ENCODE measurements at regions not wholly inside any gene's neighbourhood (a gene's known extent, or its start where the extent isn't known, plus 50 kb on each side); places are given as distances from the start of the nearest gene placed in this dataset.

DNA sequence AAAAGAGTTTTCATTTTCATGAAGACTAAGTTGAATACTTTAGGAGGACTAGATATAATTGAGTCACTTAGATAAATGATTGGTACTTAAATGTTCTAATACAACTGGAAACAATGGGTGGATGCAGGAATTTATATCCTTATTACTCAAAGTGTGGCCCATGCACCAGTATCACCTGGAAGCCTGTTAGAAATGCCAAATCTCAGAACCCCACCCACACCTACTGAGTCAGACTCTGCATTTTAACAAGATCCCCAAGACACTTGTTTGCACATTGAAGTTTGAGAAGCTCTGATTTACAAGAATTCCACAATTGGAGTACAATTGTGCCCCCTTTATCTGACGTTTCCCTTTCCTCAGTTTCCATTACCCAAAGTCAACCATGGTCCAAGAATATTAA lies 239.0 kb downstream of the AUH start:
- H3K4me3 Mint-ChIP-seq (ENCODE audit: low read depth): no peak overlapping the region
- DNase-seq (ENCODE audit: low spot score): no peak
- no peak overlapping the region for H3K27ac Mint-ChIP-seq
- H3K27me3 Mint-ChIP-seq (ENCODE audit: low read depth): no peaks in the 10 kb centered on the region
- intact Hi-C loops (cut with micrococcal nuclease): no loop called here
- peaks cover 34% of the 10 kb centered on the region for H3K4me1 Mint-ChIP-seq (ENCODE audit: low read depth)
- peaks cover 42% of the 10 kb centered on the region for H3K9me3 Mint-ChIP-seq
- peaks cover 73% of the 10 kb centered on the region for H3K36me3 Mint-ChIP-seq (ENCODE audit: low read depth)

DNA sequence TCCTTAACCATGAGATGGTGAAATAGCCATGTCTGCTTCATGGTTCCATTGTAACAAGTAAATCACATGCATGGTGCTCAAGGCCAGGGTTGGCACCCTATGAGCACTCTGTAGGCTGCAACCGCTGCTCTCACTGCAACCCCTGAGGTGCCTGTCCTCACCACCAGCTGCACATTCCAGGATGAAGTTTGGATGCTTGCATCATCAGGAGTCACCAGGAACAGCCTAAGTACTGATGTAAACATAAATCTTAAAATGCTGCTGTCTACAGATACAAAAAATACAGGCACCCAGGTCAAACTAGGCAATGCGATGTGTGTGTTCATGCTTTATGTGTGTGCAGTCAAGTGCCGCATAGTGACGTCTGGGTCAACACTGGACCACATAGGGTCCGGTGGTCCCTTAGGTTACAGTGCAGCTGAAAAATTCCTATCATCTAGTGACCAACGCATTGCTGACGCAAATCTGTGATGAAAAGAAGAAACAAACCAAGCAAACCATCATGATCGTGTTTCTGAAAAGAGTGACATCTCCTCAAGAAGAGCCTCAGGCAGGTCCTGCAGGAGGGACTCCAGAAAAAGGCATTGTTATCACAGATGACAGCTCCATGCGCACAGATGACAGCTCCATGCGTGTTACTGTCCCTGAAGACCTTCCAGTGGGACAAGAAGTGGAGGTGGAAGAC lies 234.8 kb downstream of the AUH start:
- Mint-ChIP-seq H3K36me3 (ENCODE audit: low read depth) (peaks cover 73% of the 10 kb centered on the region), H3K4me1 (ENCODE audit: low read depth) (peaks cover 44% of the 10 kb centered on the region), H3K9me3 (peaks cover 39% of the 10 kb centered on the region), H3K4me3 (ENCODE audit: low read depth) (no peak overlapping the region), H3K27me3 (ENCODE audit: low read depth) (no peaks in the 10 kb centered on the region), H3K27ac (no peak overlapping the region)
- intact Hi-C loops (cut with micrococcal nuclease): no loop called here
- DNase-seq (ENCODE audit: low spot score): no peak

DNA sequence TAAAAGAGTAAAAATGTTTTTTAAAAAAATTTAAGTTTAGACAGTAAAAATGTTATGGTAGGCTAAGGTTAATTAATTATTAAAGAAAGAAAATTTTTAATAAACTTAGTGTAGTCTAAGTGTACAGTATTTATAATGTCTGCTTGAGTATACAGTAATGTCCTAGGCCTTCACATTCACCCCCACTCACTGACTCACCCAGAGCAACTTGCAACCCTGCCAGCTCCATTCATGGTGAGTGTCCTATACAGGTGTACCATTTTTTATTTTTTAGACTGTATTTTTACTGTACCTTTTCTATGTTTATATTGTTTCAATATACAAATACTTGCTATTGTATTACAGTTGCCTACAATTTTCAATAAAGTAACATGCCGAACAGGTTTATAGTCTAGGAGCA lies 234.1 kb downstream of the AUH start:
- Mint-ChIP-seq H3K9me3 (peaks cover 34% of the 10 kb centered on the region), H3K36me3 (ENCODE audit: low read depth) (peaks cover 71% of the 10 kb centered on the region), H3K4me3 (ENCODE audit: low read depth) (no peak overlapping the region), H3K4me1 (ENCODE audit: low read depth) (peaks cover 46% of the 10 kb centered on the region), H3K27me3 (ENCODE audit: low read depth) (no peaks in the 10 kb centered on the region), H3K27ac (no peak overlapping the region)
- DNase-seq (ENCODE audit: low spot score): no peak
- intact Hi-C loops (cut with micrococcal nuclease): no loop called here

DNA sequence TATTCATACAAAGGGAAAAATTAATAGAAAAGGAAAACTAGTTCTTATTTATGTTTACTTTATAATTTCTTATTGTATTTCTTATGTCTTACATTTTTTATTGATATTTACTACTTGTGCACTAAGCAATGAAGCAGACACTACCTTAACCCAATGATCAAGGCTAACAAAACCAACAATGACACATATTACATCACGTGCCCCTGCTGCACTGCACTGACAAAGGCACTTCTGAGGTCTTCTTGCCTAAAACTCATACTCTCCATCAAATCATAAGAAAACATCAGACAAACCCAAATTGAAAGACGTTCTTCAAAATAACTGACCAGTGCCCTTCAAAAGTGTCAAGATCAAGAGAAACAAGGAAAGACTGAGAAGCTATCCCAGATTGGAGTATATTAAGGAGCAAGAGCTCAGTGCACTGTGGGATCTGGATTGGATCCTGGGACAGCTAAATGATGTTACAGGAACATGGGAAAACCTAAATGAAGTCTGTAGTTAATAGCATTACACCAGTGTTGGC lies 230.9 kb downstream of the AUH start:
- H3K27me3 Mint-ChIP-seq (ENCODE audit: low read depth): no peaks in the 10 kb centered on the region
- intact Hi-C loops (cut with micrococcal nuclease): loop anchor here (1.0 to 5.0 kb wide), 10 partner anchors 15 to 216 kb away; no protein-coding TSS in a partner anchor
- peak overlapping the region; percentile 98 for H3K27ac Mint-ChIP-seq
- peaks cover 67% of the 10 kb centered on the region for H3K36me3 Mint-ChIP-seq (ENCODE audit: low read depth)
- peak overlapping the region; percentile 42 for H3K4me3 Mint-ChIP-seq (ENCODE audit: low read depth)
- H3K9me3 Mint-ChIP-seq: peaks cover 17% of the 10 kb centered on the region
- H3K4me1 Mint-ChIP-seq (ENCODE audit: low read depth): peaks cover 45% of the 10 kb centered on the region
- no peak for DNase-seq (ENCODE audit: low spot score)

DNA sequence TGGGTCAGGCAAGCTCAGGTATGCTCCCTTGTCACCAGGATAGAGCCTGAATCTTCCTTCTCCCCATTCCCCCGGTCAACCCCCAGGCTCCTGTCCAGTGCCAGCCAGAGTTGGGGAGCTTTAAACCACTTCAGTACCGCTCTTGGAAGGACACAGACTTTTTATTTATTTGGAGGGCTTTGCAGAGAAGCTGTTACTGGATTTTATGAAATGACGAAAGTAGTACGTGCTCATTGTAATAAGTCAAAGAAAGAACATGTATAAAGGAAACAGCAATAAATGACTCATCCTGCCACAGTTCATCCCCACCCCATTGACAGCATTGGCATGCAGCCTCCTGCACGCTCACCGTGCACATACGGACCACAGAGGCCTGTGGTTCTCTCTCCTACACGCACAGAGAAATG lies 230.3 kb downstream of the AUH start:
- H3K4me3 Mint-ChIP-seq (ENCODE audit: low read depth): peak overlapping the region; percentile 49
- no peaks in the 10 kb centered on the region for H3K27me3 Mint-ChIP-seq (ENCODE audit: low read depth)
- intact Hi-C loops (cut with micrococcal nuclease): loop anchor here (1.0 to 5.0 kb wide), 10 partner anchors 15 to 216 kb away; no protein-coding TSS in a partner anchor
- peaks cover 17% of the 10 kb centered on the region for H3K9me3 Mint-ChIP-seq
- H3K4me1 Mint-ChIP-seq (ENCODE audit: low read depth): peaks cover 49% of the 10 kb centered on the region
- H3K36me3 Mint-ChIP-seq (ENCODE audit: low read depth): peaks cover 67% of the 10 kb centered on the region
- H3K27ac Mint-ChIP-seq: peak overlapping the region; percentile 98
- peak; percentile 81 for DNase-seq (ENCODE audit: low spot score)

DNA sequence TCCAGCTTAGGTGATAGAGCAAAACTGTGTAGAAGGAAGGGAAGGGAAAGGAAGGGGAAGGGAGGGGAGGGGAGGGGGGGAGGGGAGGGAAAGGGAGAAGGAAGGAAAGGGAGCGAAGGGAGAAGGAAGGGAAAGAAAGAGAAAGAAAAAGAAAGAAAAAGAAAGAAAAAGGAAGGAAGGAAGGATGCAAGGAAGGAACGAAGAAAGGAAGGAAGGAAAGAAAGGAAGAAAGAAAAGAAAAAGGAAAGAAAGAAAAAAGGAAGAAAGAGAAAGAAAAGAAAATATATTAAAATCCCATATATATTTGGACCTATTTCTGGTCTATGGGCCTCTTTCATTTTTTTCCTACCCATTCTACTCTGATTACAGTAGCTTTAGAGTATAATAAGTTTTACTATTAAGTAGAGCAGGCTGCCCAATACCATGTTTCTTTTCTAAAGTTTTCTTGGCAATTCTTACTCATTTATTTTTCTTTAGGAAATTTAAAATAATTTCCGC lies 229.1 kb downstream of the AUH start:
- Mint-ChIP-seq H3K4me3 (ENCODE audit: low read depth) (no peak overlapping the region), H3K27me3 (ENCODE audit: low read depth) (no peaks in the 10 kb centered on the region), H3K9me3 (peaks cover 22% of the 10 kb centered on the region), H3K27ac (peak overlapping the region; percentile 98), H3K4me1 (ENCODE audit: low read depth) (peaks cover 58% of the 10 kb centered on the region), H3K36me3 (ENCODE audit: low read depth) (peaks cover 70% of the 10 kb centered on the region)
- intact Hi-C loops (cut with micrococcal nuclease): loop anchor here (5.0 kb wide), 2 partner anchors 150 to 215 kb away; no protein-coding TSS in a partner anchor
- DNase-seq (ENCODE audit: low spot score): no peak

DNA sequence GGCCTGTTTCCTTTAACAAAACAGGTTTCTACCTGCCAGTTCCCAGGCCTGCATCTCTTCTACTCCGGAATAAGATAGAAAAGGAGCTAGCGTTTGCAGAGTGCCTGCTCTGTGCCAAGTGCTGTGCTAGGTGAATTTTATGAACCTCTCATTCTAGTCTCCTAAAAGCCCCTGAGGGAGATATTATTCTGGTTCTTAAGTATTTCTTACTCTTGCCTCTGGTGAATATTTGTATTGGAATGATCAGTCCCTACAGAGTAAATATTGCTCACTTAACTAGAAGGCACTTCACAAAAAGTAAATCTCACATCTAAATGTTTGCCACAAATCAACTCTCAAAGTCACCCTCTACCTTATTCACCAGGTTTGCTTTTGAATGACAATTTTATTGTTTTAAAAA lies 227.1 kb downstream of the AUH start:
- Mint-ChIP-seq H3K9me3 (peaks cover 22% of the 10 kb centered on the region), H3K4me1 (ENCODE audit: low read depth) (peaks cover 65% of the 10 kb centered on the region), H3K36me3 (ENCODE audit: low read depth) (peaks cover 68% of the 10 kb centered on the region), H3K27me3 (ENCODE audit: low read depth) (no peaks in the 10 kb centered on the region), H3K27ac (peak overlapping the region; percentile 57), H3K4me3 (ENCODE audit: low read depth) (no peak overlapping the region)
- intact Hi-C loops (cut with micrococcal nuclease): loop anchor here (5.0 kb wide), 2 partner anchors 152 to 213 kb away; no protein-coding TSS in a partner anchor
- no peak for DNase-seq (ENCODE audit: low spot score)

DNA sequence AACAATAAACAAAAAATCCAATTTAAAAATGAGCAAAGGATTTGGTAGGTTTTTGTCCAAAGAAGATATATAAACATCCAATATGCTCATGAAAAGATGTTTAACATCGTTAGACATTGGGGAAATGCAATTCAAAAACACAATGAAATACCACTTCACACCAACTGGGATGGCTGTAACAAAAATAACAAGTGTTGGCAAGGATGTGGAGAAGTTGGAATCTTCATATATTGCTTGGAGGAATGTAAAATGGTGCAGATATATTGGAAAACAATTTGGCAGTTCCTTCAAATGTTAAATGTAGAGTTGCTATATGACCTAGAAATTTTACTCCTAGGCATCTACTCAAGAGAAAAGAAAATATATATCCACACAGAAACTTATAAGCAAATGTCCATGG lies 224.3 kb downstream of the AUH start:
- Mint-ChIP-seq H3K4me3 (ENCODE audit: low read depth) (no peak overlapping the region), H3K27ac (peak overlapping the region; percentile 73), H3K27me3 (ENCODE audit: low read depth) (no peaks in the 10 kb centered on the region), H3K36me3 (ENCODE audit: low read depth) (peaks cover 75% of the 10 kb centered on the region), H3K4me1 (ENCODE audit: low read depth) (peaks cover 53% of the 10 kb centered on the region), H3K9me3 (peaks cover 32% of the 10 kb centered on the region)
- no peak for DNase-seq (ENCODE audit: low spot score)
- intact Hi-C loops (cut with micrococcal nuclease): no loop called here

DNA sequence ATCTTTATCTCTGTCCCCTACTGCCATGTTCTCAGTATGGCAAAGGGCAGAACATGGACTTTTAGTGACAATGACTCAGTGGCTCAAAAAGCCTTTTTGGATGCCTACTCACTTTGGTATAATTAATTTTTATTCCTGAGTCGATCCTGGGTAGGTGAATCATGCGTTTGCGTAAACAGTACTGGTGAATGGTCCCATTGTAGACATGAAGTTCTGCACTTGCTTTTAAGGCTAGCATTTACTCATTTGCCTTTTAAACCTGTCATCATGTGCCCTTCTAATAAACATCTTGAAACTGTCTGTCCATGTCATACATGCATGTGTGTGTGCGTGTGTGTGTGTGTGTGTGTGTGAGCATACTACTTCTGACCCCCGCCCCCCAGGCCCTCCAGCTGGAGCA lies 223.0 kb downstream of the AUH start:
- intact Hi-C loops (cut with micrococcal nuclease): no loop called here
- DNase-seq (ENCODE audit: low spot score): no peak
- Mint-ChIP-seq H3K4me1 (ENCODE audit: low read depth) (peaks cover 50% of the 10 kb centered on the region), H3K36me3 (ENCODE audit: low read depth) (peaks cover 81% of the 10 kb centered on the region), H3K9me3 (peaks cover 30% of the 10 kb centered on the region), H3K27ac (peak overlapping the region; percentile 84), H3K4me3 (ENCODE audit: low read depth) (no peak overlapping the region), H3K27me3 (ENCODE audit: low read depth) (no peaks in the 10 kb centered on the region)

DNA sequence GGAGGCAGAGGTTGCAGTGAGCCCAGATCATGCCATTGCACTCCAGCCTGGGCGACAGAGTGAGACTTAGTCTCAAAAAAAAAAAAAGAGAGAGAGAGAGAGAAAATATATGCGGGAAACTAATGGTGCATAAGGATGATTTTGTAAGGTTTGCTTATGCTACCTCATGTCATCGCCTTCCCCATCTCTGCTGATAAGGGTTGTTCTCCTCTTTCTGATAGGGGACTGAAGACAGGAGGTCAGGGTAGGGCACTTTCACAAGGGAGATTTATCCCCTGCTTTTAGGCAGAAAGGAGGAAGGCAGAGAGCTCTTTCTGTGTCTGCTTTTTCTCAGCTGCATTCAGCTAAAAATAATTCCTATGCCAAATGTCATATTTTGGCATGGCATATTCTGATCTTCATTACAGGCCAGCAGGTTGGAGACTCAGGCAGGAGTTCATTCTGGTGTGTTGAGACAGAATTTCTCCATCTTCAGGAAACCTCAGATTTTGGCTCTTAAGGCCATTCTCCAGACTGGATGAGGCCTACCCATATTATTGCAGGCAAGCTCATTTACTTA lies 220.2 kb downstream of the AUH start:
- Mint-ChIP-seq H3K9me3 (peaks cover 30% of the 10 kb centered on the region), H3K27me3 (ENCODE audit: low read depth) (no peaks in the 10 kb centered on the region), H3K27ac (peak overlapping the region; percentile 56), H3K4me1 (ENCODE audit: low read depth) (peaks cover 63% of the 10 kb centered on the region), H3K4me3 (ENCODE audit: low read depth) (no peak overlapping the region), H3K36me3 (ENCODE audit: low read depth) (peaks cover 76% of the 10 kb centered on the region)
- intact Hi-C loops (cut with micrococcal nuclease): no loop called here
- no peak for DNase-seq (ENCODE audit: low spot score)

DNA sequence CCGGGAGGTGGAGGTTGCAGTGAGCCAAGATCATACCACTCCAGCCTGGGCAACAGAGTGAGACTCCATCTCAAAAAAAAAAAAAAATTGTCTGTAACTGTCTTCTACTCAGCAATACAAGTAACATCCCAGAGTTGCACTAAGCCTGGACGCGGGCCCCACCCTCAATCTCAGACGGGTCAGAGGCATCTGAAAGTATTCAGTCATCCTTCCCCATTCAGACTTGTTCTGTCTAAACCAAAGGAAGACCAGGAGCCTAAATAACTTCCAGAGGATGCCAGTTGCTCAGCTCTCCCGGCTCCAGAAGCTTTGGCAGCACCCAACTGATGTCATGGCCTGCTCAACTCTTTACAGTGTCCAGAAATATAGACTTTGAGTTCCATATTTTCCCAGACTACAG lies 218.6 kb downstream of the AUH start:
- H3K4me1 Mint-ChIP-seq (ENCODE audit: low read depth): peaks cover 64% of the 10 kb centered on the region
- no peaks in the 10 kb centered on the region for H3K27me3 Mint-ChIP-seq (ENCODE audit: low read depth)
- H3K4me3 Mint-ChIP-seq (ENCODE audit: low read depth): no peak overlapping the region
- peak overlapping the region; percentile 96 for H3K27ac Mint-ChIP-seq
- DNase-seq (ENCODE audit: low spot score): no peak
- H3K36me3 Mint-ChIP-seq (ENCODE audit: low read depth): peaks cover 77% of the 10 kb centered on the region
- peaks cover 27% of the 10 kb centered on the region for H3K9me3 Mint-ChIP-seq
- intact Hi-C loops (cut with micrococcal nuclease): no loop called here

DNA sequence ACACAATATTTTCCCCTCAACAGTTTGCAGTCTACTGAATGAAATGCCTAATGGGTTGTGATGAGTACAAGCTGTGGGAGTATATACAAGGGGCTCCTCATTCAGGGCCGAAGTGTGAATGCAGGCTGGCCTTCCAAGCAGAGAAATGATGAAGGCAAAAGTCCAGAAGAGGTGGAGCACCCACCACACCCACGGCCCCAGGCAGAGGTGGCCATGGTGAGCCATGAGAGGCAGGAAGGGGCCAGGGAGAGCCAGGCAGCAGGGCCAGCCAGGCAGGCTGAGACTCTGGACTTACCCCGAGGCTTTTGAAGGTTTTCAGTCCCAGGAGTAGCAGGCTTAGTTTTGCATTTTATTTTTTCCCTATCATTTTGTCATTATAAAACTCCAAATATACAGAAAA lies 218.1 kb downstream of the AUH start:
- Mint-ChIP-seq H3K4me1 (ENCODE audit: low read depth) (peaks cover 66% of the 10 kb centered on the region), H3K27ac (peak overlapping the region; percentile 96), H3K9me3 (peaks cover 28% of the 10 kb centered on the region), H3K27me3 (ENCODE audit: low read depth) (no peaks in the 10 kb centered on the region), H3K4me3 (ENCODE audit: low read depth) (no peak overlapping the region), H3K36me3 (ENCODE audit: low read depth) (peaks cover 79% of the 10 kb centered on the region)
- no peak for DNase-seq (ENCODE audit: low spot score)
- intact Hi-C loops (cut with micrococcal nuclease): no loop called here

DNA sequence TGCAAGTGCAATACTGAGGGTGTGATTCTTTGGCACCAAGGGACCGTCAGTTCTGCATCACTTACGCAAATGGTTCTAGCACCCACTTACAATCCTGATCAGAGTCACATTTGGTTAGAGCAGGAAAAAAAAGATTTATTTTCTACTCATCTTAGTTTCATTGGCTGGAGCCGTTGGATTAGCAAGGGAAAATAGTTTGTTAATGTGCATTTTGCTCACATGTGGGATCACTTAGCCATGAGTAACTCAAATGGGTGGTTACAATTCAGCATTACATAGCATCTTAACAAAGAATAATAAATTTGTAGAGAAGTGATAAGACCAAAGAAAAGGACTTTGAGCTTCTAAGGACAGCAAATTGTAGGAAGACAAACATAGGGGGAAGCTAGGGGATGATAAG lies 216.9 kb downstream of the AUH start:
- Mint-ChIP-seq H3K4me1 (ENCODE audit: low read depth) (peaks cover 68% of the 10 kb centered on the region), H3K36me3 (ENCODE audit: low read depth) (peaks cover 83% of the 10 kb centered on the region), H3K27ac (peak overlapping the region; percentile 96), H3K9me3 (peaks cover 35% of the 10 kb centered on the region), H3K27me3 (ENCODE audit: low read depth) (no peaks in the 10 kb centered on the region), H3K4me3 (ENCODE audit: low read depth) (no peak overlapping the region)
- no peak for DNase-seq (ENCODE audit: low spot score)
- intact Hi-C loops (cut with micrococcal nuclease): loop anchor here (5.0 kb wide), 2 partner anchors 213 to 568 kb away; no protein-coding TSS in a partner anchor

All from activated T-helper 2 cell treated with anti-CD3 and anti-CD28 coated beads, Interferon-gamma antibody, Interleukin-2, Interleukin-4, amounts not matched to agents 10 μg/mL and 5 μg/mL and 100 μg/mL, durations not matched to agents 14 hours and 24 hours and 36 hours (primary cell).